OCI-LY7 (cell line): ENCODE measurements at regions not wholly inside any gene's neighbourhood (a gene's known extent, or its start where the extent isn't known, plus 50 kb on each side); places are given as distances from the start of the nearest gene placed in this dataset.

ENCODE experiments used
- BruUV-seq: library from RNA; stranded (reverse); fragments of 400-500 nt; replicated peaks from 2 replicates; lab custom pipeline; 2021; lab: Mats Ljungman, UMichigan
- CTCF ChIA-PET: fragments of 300-600 bp; sonication (Branson Sonifier 250); formaldehyde crosslinking; loops from one replicate; lab custom pipeline; 2022; ENCODE audit warnings: antibody characterized with exemption; ENCODE audit not compliant: unreplicated experiment; lab: Charles Lee
- POLR2A ChIA-PET: fragments of 300-600 bp; sonication (Branson Sonifier 250); formaldehyde crosslinking; loops from one replicate; lab custom pipeline; 2022; ENCODE audit warnings: antibody characterized with exemption; lab: Charles Lee
- DNase-seq: peaks from one replicate; pipeline ENCODE4 v3.0.0-alpha.2; 2015; ENCODE audit warnings: low spot score
- H2AFZ ChIP-seq: fragments of 200-600 bp; sonication (generic), shearing (Covaris generic); 2 replicates; pipeline ENCODE4 v1.6.1; 2014; ENCODE audit warnings: mild to moderate bottlenecking, antibody characterized with exemption, low read length, moderate library complexity
- H3K27ac ChIP-seq: fragments of 200-600 bp; sonication (generic); 2 replicates; pipeline ENCODE4 v1.5.1; 2014; ENCODE audit warnings: mixed run types, low read depth, mild to moderate bottlenecking, moderate library complexity, low read length, inconsistent platforms; ENCODE audit not compliant: poor library complexity, severe bottlenecking
- H3K36me3 ChIP-seq: fragments of 200-600 bp; sonication (generic); 2 replicates; pipeline ENCODE4 v1.6.1; 2014; ENCODE audit warnings: mild to moderate bottlenecking, antibody characterized with exemption, low read length, moderate library complexity, mixed read lengths; ENCODE audit not compliant: insufficient read depth
- H3K4me1 ChIP-seq: fragments of 200-600 bp; sonication (generic); 2 replicates; pipeline ENCODE4 v1.5.1; 2014; ENCODE audit warnings: mild to moderate bottlenecking, low read length; ENCODE audit not compliant: insufficient read depth, poor library complexity, severe bottlenecking
- H3K4me2 ChIP-seq: fragments of 200-600 bp; sonication (generic); 2 replicates; pipeline ENCODE4 v1.6.1; 2014; ENCODE audit warnings: mild to moderate bottlenecking, low read length
- H3K4me3 ChIP-seq: fragments of 200-600 bp; sonication (generic); 2 replicates; pipeline ENCODE4 v1.5.1; 2014; ENCODE audit warnings: mild to moderate bottlenecking, low read depth, low read length; ENCODE audit not compliant: poor library complexity, severe bottlenecking
- H3K79me2 ChIP-seq: fragments of 200-600 bp; sonication (generic); 2 replicates; pipeline ENCODE4 v1.6.1; 2016; ENCODE audit warnings: low read depth, mild to moderate bottlenecking, low read length, moderate library complexity, mixed read lengths; ENCODE audit not compliant: insufficient read depth
- H3K9me2 ChIP-seq: fragments of 200-600 bp; sonication (generic); 2 replicates; pipeline ENCODE4 v1.6.1; 2016; ENCODE audit warnings: mild to moderate bottlenecking, low read length, mixed read lengths; ENCODE audit not compliant: insufficient read depth
- H3K9me3 ChIP-seq: fragments of 200-600 bp; sonication (generic); 2 replicates; pipeline ENCODE4 v1.6.1; 2014; ENCODE audit warnings: mild to moderate bottlenecking, mixed run types, low read length, mixed read lengths
- H4K20me1 ChIP-seq: fragments of 200-600 bp; sonication (generic); 2 replicates; pipeline ENCODE4 v1.6.1; 2014; ENCODE audit warnings: mild to moderate bottlenecking, antibody characterized with exemption, low read length, moderate library complexity, mixed read lengths; ENCODE audit not compliant: insufficient read depth
- EZH2phosphoT487 ChIP-seq: fragments of 200-600 bp; sonication (generic); IDR thresholded peaks from 2 replicates; pipeline ENCODE4 v1.6.1; 2018; ENCODE audit warnings: low read depth, borderline replicate concordance, mild to moderate bottlenecking, mixed run types, antibody characterized with exemption, low read length, moderate library complexity, mixed read lengths
- intact Hi-C: fragments of 100-400 bp; cut with micrococcal nuclease; formaldehyde crosslinking; loops from one replicate; pipeline ENCODE4 v1.10.0; 2022; ENCODE audit not compliant: unreplicated experiment
- TF ChIP-seq, protein P1 (sequence below): fragments of 200-600 bp; sonication (generic); conservative IDR thresholded peaks from 2 replicates; pipeline ENCODE4 v1.5.1; 2014; ENCODE audit warnings: mild to moderate bottlenecking, antibody characterized with exemption, low read length, moderate library complexity, mixed read lengths

DNA sequence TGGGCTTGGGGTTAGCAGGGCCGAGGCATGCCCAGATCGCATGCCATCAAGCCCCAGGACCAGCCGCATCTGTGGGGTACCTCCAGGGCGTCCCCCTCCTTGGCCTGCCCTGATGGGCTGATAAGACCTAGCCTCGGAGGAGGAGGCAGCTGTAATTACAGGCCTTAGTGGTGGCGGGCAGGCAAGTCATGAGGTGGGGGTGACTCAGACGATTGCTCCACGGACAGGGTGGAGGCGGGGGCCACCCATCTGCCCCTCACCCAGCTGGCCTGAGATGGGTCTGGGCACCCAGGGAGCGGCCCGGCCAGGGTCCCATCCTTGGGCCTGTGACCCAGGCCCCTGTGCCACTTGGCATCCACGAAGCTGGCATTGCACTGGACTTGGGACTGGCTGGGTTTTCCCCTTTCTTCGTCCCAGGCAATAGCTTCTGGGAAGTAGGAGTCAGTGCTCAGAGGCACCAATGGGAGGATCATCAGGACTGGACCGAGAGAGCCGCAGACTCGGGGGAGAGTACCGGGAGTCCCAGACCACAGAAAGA is 57.5 kb downstream of the CEBPB start:
- TF ChIP-seq EZH2phosphoT487 = no peak
- TF ChIP-seq, protein P1, sequence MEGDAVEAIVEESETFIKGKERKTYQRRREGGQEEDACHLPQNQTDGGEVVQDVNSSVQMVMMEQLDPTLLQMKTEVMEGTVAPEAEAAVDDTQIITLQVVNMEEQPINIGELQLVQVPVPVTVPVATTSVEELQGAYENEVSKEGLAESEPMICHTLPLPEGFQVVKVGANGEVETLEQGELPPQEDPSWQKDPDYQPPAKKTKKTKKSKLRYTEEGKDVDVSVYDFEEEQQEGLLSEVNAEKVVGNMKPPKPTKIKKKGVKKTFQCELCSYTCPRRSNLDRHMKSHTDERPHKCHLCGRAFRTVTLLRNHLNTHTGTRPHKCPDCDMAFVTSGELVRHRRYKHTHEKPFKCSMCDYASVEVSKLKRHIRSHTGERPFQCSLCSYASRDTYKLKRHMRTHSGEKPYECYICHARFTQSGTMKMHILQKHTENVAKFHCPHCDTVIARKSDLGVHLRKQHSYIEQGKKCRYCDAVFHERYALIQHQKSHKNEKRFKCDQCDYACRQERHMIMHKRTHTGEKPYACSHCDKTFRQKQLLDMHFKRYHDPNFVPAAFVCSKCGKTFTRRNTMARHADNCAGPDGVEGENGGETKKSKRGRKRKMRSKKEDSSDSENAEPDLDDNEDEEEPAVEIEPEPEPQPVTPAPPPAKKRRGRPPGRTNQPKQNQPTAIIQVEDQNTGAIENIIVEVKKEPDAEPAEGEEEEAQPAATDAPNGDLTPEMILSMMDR = no peak
- Histone ChIP-seq H3K36me3 (no peaks in the 10 kb centered on the region), H3K79me2 (no peaks in the 10 kb centered on the region), H3K4me3 (no peak overlapping the region), H3K4me1 (no peaks in the 10 kb centered on the region), H3K9me3 (no peaks in the 10 kb centered on the region), H3K9me2 (no peaks in the 10 kb centered on the region), H3K4me2 (no peak overlapping the region), H3K27ac (no peak overlapping the region), H2AFZ (no peak overlapping the region), H4K20me1 (no peaks in the 10 kb centered on the region)
- no peak for DNase-seq
- BruUV-seq = no TSS peak
- CTCF ChIA-PET = no interaction called here
- POLR2A ChIA-PET = no interaction called here
- intact Hi-C loops = no loop called here

DNA sequence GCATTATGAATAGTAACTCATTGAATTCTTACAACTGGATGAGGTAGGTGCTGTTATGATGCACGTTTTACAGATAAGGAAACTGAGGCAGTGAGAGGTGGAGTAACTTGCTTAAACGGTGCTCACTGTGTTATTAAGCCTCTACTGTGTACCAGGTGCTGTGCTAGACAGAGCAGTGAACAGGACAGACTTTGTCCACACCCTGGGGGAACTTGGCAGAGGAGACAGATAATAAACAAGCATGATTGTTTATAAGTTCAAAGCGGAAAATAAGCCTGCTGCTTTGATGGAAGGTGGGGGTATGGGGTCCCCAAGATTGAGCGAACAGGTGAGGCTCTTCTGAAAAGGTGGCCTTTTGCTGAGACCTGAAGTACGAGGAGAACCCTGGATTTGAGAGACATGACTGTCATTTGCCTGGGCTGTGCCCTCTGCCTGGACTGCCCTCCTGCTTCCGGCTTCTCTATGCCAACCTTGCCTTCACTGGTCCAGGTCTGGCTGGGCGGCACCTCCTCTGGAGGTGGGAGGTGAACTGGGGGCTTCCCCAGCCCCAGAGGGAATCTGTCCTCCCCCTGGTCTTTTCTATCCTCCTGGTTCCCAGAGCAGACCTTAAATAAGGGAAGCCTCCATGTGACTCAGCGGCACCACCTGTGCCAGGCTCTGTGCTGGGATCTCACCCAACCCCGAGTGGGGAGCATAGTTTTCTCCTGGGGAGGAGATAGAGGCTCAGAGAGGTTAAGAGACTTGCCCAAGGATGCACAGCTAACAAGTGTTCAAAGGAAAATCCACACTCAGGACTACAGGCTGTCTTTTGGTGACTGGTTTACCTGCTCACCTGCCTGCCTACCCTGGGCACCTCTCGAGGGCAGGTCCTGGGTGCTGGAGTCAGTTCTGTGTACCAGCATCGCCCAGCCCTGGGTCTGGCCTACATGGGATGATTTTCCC is 59.1 kb downstream of the CEBPB start:
- CTCF ChIA-PET = no interaction called here
- intact Hi-C loops = no loop called here

More for the DNA sequence above, 59.1 kb downstream of the CEBPB start:
- no peak for DNase-seq
- no peak overlapping the region for H2AFZ ChIP-seq
- no peak overlapping the region for H3K4me2 ChIP-seq
- no TSS peak for BruUV-seq
- H3K79me2 ChIP-seq = no peaks in the 10 kb centered on the region
- H3K27ac ChIP-seq = no peak overlapping the region
- POLR2A ChIA-PET = no interaction called here
- H3K9me2 ChIP-seq = no peaks in the 10 kb centered on the region
- no peaks in the 10 kb centered on the region for H3K36me3 ChIP-seq
- H4K20me1 ChIP-seq = no peaks in the 10 kb centered on the region
- H3K4me1 ChIP-seq = no peaks in the 10 kb centered on the region
- H3K4me3 ChIP-seq = no peak overlapping the region
- no peaks in the 10 kb centered on the region for H3K9me3 ChIP-seq
- TF ChIP-seq, protein P1 = no peak
- TF ChIP-seq EZH2phosphoT487 = no peak
